Cardiac muscle cell (in vitro differentiated cells and primary cell): ENCODE measurements at regions not wholly inside any gene's neighbourhood (a gene's known extent, or its start where the extent isn't known, plus 50 kb on each side); places are given as distances from the start of the nearest gene placed in this dataset.

Experiments
- DNase-seq, 2 donors: peaks; one replicate each; pipeline versions ENCODE4 v3.0.0 to v3.0.0-alpha.2; 2010 to 2017; ENCODE audit warnings: low read depth in 1 of 2, low spot score in 1 of 2
- H3K27ac ChIP-seq: fragments of 200-600 bp; sonication (generic); 2 replicates; pipeline ENCODE4 v1.5.1; 2016
- H3K27me3 ChIP-seq: fragments of 200-600 bp; sonication (generic); 2 replicates; pipeline ENCODE4 v1.6.0; 2016; ENCODE audit warnings: control low read depth
- H3K36me3 ChIP-seq: fragments of 200-600 bp; sonication (generic); 2 replicates; pipeline ENCODE4 v1.5.1; 2016; ENCODE audit warnings: control low read depth
- H3K4me1 ChIP-seq: fragments of 200-600 bp; sonication (generic); 2 replicates; pipeline ENCODE4 v1.8.1; 2017; ENCODE audit warnings: low read depth, mild to moderate bottlenecking, mixed run types
- H3K4me3 ChIP-seq: fragments of 200-600 bp; sonication (generic); 2 replicates; pipeline ENCODE4 v1.5.1; 2016; ENCODE audit warnings: mild to moderate bottlenecking
- H3K9me3 ChIP-seq: fragments of 200-600 bp; sonication (generic); 2 replicates; pipeline ENCODE4 v1.5.1; 2017; ENCODE audit warnings: low read depth, mild to moderate bottlenecking, control low read depth
- CTCF ChIP-seq: IDR thresholded peaks from 2 replicates; pipeline ENCODE4 v1.5.1; 2012; ENCODE audit warnings: low read depth, mild to moderate bottlenecking, low read length

- peaks cover 2% of the 10 kb centered on the region for H3K9me3 ChIP-seq
- TF ChIP-seq CTCF = no peak
- peaks cover 5% of the 10 kb centered on the region for H3K4me1 ChIP-seq
- H3K4me3 ChIP-seq = no peak overlapping the region
- DNase-seq = no peak
- no peaks in the 10 kb centered on the region for H3K36me3 ChIP-seq
- H3K27ac ChIP-seq = no peak overlapping the region
- no peaks in the 10 kb centered on the region for H3K27me3 ChIP-seq
These were observed 606.1 kb upstream of the CPEB2 start for GRCh38 chr4:14396183-14396582.

DNA sequence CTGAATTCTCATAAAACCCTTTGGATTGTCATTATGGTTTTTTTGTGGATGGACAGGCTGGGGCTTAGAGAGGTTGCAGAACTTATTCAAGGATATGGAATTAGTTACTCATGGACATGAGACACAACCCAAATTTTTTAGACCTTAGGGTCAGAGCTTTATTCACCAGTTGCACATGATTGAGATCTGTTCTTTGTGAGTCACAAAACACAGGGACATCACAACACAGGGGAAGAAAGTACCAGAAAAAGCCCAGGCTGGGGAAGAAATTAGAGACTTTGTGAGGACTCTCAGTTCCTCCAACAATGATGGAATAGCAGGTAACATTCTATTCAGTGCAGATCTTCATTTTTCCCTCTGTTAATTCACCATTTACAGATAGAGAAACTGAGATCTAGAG is 602.4 kb upstream of the CPEB2 start:
- Histone ChIP-seq H3K27me3 (no peaks in the 10 kb centered on the region), H3K36me3 (no peaks in the 10 kb centered on the region), H3K4me1 (peaks cover 14% of the 10 kb centered on the region), H3K27ac (no peak overlapping the region), H3K9me3 (peaks cover 2% of the 10 kb centered on the region), H3K4me3 (no peak overlapping the region)
- TF ChIP-seq CTCF = no peak
- DNase-seq = no peak

GRCh38 chr4:14400307-14400706 is 602.0 kb upstream of the CPEB2 start:
- H3K4me1 ChIP-seq = peaks cover 16% of the 10 kb centered on the region
- no peak overlapping the region for H3K4me3 ChIP-seq
- no peak for DNase-seq
- no peaks in the 10 kb centered on the region for H3K27me3 ChIP-seq
- H3K36me3 ChIP-seq = no peaks in the 10 kb centered on the region
- H3K9me3 ChIP-seq = peaks cover 2% of the 10 kb centered on the region
- H3K27ac ChIP-seq = no peak overlapping the region
- no peak for TF ChIP-seq CTCF

- H3K4me3 ChIP-seq = no peak overlapping the region
- no peak for DNase-seq
- TF ChIP-seq CTCF = no peak
- H3K36me3 ChIP-seq = no peaks in the 10 kb centered on the region
- H3K27ac ChIP-seq = no peak overlapping the region
- peaks cover 2% of the 10 kb centered on the region for H3K9me3 ChIP-seq
- no peaks in the 10 kb centered on the region for H3K27me3 ChIP-seq
- peaks cover 16% of the 10 kb centered on the region for H3K4me1 ChIP-seq
These were observed 599.1 kb upstream of the CPEB2 start for GRCh38 chr4:14403132-14403531.

DNA sequence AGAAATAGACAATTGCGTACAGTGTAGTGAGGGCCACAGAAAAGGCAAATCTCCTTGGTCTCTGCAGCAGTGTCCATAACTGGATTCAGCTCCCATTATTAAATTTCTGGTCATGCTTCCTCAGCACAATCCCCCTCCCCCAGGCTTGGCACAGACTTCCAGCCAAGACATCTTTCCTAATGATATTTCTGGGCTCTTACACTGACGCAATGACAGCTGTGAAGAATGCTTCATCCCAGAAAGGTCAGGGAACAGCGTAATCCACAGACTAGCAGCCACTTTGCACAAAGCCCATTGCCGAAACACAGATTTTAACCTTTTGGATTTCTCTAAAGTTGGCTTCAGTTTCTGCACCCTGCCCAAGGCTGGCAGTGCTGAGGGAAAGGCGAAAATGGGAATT is 597.6 kb upstream of the CPEB2 start:
- peak in 1 of 2 donors; percentile 60 for DNase-seq
- TF ChIP-seq CTCF = no peak
- Histone ChIP-seq H3K36me3 (no peaks in the 10 kb centered on the region), H3K4me1 (peaks cover 16% of the 10 kb centered on the region), H3K9me3 (peaks cover 2% of the 10 kb centered on the region), H3K27ac (no peak overlapping the region), H3K27me3 (no peaks in the 10 kb centered on the region), H3K4me3 (no peak overlapping the region)

DNA sequence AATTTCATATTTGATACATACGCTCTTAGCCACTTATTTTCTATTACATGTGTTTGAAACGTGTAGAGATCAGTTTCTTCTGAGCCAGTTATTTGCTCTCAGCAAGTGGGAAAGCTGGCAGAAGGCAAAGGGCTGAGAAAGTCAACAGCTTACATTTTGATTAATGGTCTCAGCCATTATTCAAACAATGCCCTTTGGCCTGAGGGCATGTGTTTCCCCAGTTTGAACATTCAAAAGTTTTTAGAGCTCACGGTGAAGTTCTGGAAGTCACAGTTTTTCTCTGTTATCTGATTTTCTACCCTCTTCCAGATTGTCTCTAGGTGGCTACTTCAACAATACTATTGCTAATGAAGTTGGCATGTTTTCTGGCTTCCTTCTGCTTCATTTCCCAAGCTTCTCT is 591.8 kb upstream of the CPEB2 start:
- DNase-seq = no peak
- Histone ChIP-seq H3K36me3 (no peaks in the 10 kb centered on the region), H3K4me3 (no peak overlapping the region), H3K27me3 (no peaks in the 10 kb centered on the region), H3K27ac (no peak overlapping the region), H3K9me3 (no peaks in the 10 kb centered on the region), H3K4me1 (no peaks in the 10 kb centered on the region)
- TF ChIP-seq CTCF = no peak
